ENCODE measurements at regions not wholly inside any gene's neighbourhood (a gene's known extent, or its start where the extent isn't known, plus 50 kb on each side); places are given as distances from the start of the nearest gene placed in this dataset.

- WGBS (ENCODE audit: low lambda C conversion rate, missing lambda C conversion rate): 4% methylated on average over 53 of the region's 84 CpGs
- peak overlapping the region; percentile 47 for H2AFZ ChIP-seq
- H3K4me3 ChIP-seq: peak overlapping the region; percentile 48
Measured at GRCh38 chr3:194070634-194071409, 65.1 kb upstream of the HES1 start.

GRCh38 chr3:194072097-194072428 is 63.9 kb upstream of the HES1 start:
- no peak overlapping the region for H3K4me3 ChIP-seq

More at GRCh38 chr3:194070634-194071409, 65.1 kb upstream of the HES1 start:
- Histone ChIP-seq H3K79me2 (no peaks in the 10 kb centered on the region), H3K9me3 (ENCODE audit: low read depth) (no peaks in the 10 kb centered on the region), H3K9me2 (replicated peaks; ENCODE audit: insufficient read depth) (no peaks in the 10 kb centered on the region), H3K4me2 (peak overlapping the region; percentile 95), H3K4me1 (ENCODE audit: insufficient read depth) (peaks cover 36% of the 10 kb centered on the region), H3K27me3 (no peaks in the 10 kb centered on the region), H3K36me3 (replicated peaks; ENCODE audit: insufficient read depth, low read depth) (no peaks in the 10 kb centered on the region), H4K20me1 (ENCODE audit: insufficient read depth, poor library complexity, severe bottlenecking) (no peaks in the 10 kb centered on the region), H3K27ac (peak overlapping the region; percentile 77)
- peak; percentile 91 for DNase-seq (ENCODE audit: low spot score)
- no peak for TF ChIP-seq EZH2phosphoT487 (IDR thresholded peaks at IDR 0.05; ENCODE audit: low read depth, severe bottlenecking, unreplicated experiment)
- no peak for TF ChIP-seq EZH2 (IDR thresholded peaks at IDR 0.05; ENCODE audit: borderline replicate concordance)
- TF ChIP-seq, protein P1, sequence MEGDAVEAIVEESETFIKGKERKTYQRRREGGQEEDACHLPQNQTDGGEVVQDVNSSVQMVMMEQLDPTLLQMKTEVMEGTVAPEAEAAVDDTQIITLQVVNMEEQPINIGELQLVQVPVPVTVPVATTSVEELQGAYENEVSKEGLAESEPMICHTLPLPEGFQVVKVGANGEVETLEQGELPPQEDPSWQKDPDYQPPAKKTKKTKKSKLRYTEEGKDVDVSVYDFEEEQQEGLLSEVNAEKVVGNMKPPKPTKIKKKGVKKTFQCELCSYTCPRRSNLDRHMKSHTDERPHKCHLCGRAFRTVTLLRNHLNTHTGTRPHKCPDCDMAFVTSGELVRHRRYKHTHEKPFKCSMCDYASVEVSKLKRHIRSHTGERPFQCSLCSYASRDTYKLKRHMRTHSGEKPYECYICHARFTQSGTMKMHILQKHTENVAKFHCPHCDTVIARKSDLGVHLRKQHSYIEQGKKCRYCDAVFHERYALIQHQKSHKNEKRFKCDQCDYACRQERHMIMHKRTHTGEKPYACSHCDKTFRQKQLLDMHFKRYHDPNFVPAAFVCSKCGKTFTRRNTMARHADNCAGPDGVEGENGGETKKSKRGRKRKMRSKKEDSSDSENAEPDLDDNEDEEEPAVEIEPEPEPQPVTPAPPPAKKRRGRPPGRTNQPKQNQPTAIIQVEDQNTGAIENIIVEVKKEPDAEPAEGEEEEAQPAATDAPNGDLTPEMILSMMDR (IDR thresholded peaks at IDR 0.05; ENCODE audit: poor library complexity): no peak

GRCh38 chr3:194072691-194073279 is 63.2 kb upstream of the HES1 start:
- peak overlapping the region; percentile 77 for H3K27ac ChIP-seq

More at GRCh38 chr3:194072097-194072428, 63.9 kb upstream of the HES1 start:
- H3K4me1 ChIP-seq (ENCODE audit: insufficient read depth): peaks cover 36% of the 10 kb centered on the region
- no peaks in the 10 kb centered on the region for H3K36me3 ChIP-seq (replicated peaks; ENCODE audit: insufficient read depth, low read depth)
- no peaks in the 10 kb centered on the region for H4K20me1 ChIP-seq (ENCODE audit: insufficient read depth, poor library complexity, severe bottlenecking)
- H3K27me3 ChIP-seq: no peaks in the 10 kb centered on the region
- H2AFZ ChIP-seq: no peak overlapping the region
- no peaks in the 10 kb centered on the region for H3K9me3 ChIP-seq (ENCODE audit: low read depth)
- H3K9me2 ChIP-seq (replicated peaks; ENCODE audit: insufficient read depth): no peaks in the 10 kb centered on the region
- no peaks in the 10 kb centered on the region for H3K79me2 ChIP-seq
- H3K27ac ChIP-seq: peak overlapping the region; percentile 77
- no peak overlapping the region for H3K4me2 ChIP-seq
- DNase-seq (ENCODE audit: low spot score): no peak
- TF ChIP-seq EZH2phosphoT487 (IDR thresholded peaks at IDR 0.05; ENCODE audit: low read depth, severe bottlenecking, unreplicated experiment) (no peak), EZH2 (IDR thresholded peaks at IDR 0.05; ENCODE audit: borderline replicate concordance) (no peak)
- TF ChIP-seq, protein P1 (IDR thresholded peaks at IDR 0.05; ENCODE audit: poor library complexity): no peak
- WGBS (ENCODE audit: low lambda C conversion rate, missing lambda C conversion rate): 83% methylated on average over 9 of the region's 9 CpGs

More at GRCh38 chr3:194072691-194073279, 63.2 kb upstream of the HES1 start:
- no peaks in the 10 kb centered on the region for H3K36me3 ChIP-seq (replicated peaks; ENCODE audit: insufficient read depth, low read depth)
- TF ChIP-seq EZH2 (IDR thresholded peaks at IDR 0.05; ENCODE audit: borderline replicate concordance): no peak
- no peak for TF ChIP-seq EZH2phosphoT487 (IDR thresholded peaks at IDR 0.05; ENCODE audit: low read depth, severe bottlenecking, unreplicated experiment)
- TF ChIP-seq, protein P1 (IDR thresholded peaks at IDR 0.05; ENCODE audit: poor library complexity): no peak
- no peaks in the 10 kb centered on the region for H3K9me2 ChIP-seq (replicated peaks; ENCODE audit: insufficient read depth)
- H2AFZ ChIP-seq: no peak overlapping the region
- H4K20me1 ChIP-seq (ENCODE audit: insufficient read depth, poor library complexity, severe bottlenecking): no peaks in the 10 kb centered on the region
- DNase-seq (ENCODE audit: low spot score): no peak
- no peaks in the 10 kb centered on the region for H3K79me2 ChIP-seq
- no peak overlapping the region for H3K4me3 ChIP-seq
- no peaks in the 10 kb centered on the region for H3K27me3 ChIP-seq
- no peaks in the 10 kb centered on the region for H3K9me3 ChIP-seq (ENCODE audit: low read depth)
- H3K4me2 ChIP-seq: no peak overlapping the region
- WGBS (ENCODE audit: low lambda C conversion rate, missing lambda C conversion rate): 69% methylated on average over 4 of the region's 4 CpGs
- peaks cover 36% of the 10 kb centered on the region for H3K4me1 ChIP-seq (ENCODE audit: insufficient read depth)

All from hepatocyte (in vitro differentiated cells).